ENCODE measurements at regions not wholly inside any gene's neighbourhood (a gene's known extent, or its start where the extent isn't known, plus 50 kb on each side); places are given as distances from the start of the nearest gene placed in this dataset.

GRCh38 chr2:187001248-187001647, 152.3 kb upstream of the ZSWIM2 start:
- Mint-ChIP-seq H3K4me1 (peaks cover 1% of the 10 kb centered on the region), H3K9me3 (peaks cover 17 to 29% (median 20%) of the 10 kb centered on the region in 7 donors), H3K27ac (no peak overlapping the region), H3K36me3 (no peaks in the 10 kb centered on the region), H3K27me3 (ENCODE audit: low read depth in 3 of 3) (peaks cover 0 to 2% (median 0%) of the 10 kb centered on the region in 3 donors), H3K4me3 (no peak overlapping the region)
- H3K27ac ChIP-seq (ENCODE audit: low read depth in 1 of 2, low read length in 2 of 2), result no peak overlapping the region
- intact Hi-C loops (cut with micrococcal nuclease), result no loop called here
- H3K27me3 ChIP-seq (ENCODE audit: control insufficient read depth in 2 of 2, insufficient read depth in 2 of 2, low read length in 2 of 2), result no peaks in the 10 kb centered on the region
- H3K4me2 ChIP-seq (replicated peaks; ENCODE audit: extremely low read depth, low read length, poor library complexity, severe bottlenecking), result no peak overlapping the region
- H4K20me1 ChIP-seq (ENCODE audit: insufficient read depth, low read length), result no peaks in the 10 kb centered on the region
- H3K9ac ChIP-seq (ENCODE audit: insufficient read depth, low read length, poor library complexity, severe bottlenecking), result no peak overlapping the region
- H3K36me3 ChIP-seq (replicated peaks in 1 of 2; ENCODE audit: control insufficient read depth in 1 of 2, insufficient read depth in 2 of 2, low read length in 2 of 2), result no peaks in the 10 kb centered on the region
- H3K79me2 ChIP-seq (ENCODE audit: insufficient read depth, low read length), result no peaks in the 10 kb centered on the region
- peaks cover 7 to 22% of the 10 kb centered on the region in 2 donors for H3K9me3 ChIP-seq (replicated peaks in 1 of 2; ENCODE audit: control insufficient read depth in 1 of 2, insufficient read depth in 1 of 2, low read length in 2 of 2)
- WGBS (ENCODE audit: insufficient coverage), result 93% methylated on average over 6 of the region's 7 CpGs
- no peak overlapping the region for H2AFZ ChIP-seq (ENCODE audit: insufficient read depth, low read depth, low read length, poor library complexity, severe bottlenecking)
- no peak for TF ChIP-seq CTCF (IDR thresholded peaks at IDR 0.05)
- no peaks in the 10 kb centered on the region for H3K4me1 ChIP-seq (ENCODE audit: control insufficient read depth in 1 of 2, insufficient read depth in 2 of 2, low read length in 2 of 2)
- H3K4me3 ChIP-seq (replicated peaks in 1 of 3; ENCODE audit: low read depth in 2 of 3, low read length in 3 of 3), result no peak overlapping the region
- no peak for DNase-seq

GRCh38 chr2:186995092-186995491, 146.1 kb upstream of the ZSWIM2 start:
- H2AFZ ChIP-seq (ENCODE audit: insufficient read depth, low read depth, low read length, poor library complexity, severe bottlenecking), result no peak overlapping the region
- Mint-ChIP-seq H3K27me3 (ENCODE audit: low read depth in 3 of 3) (peaks cover 0 to 2% (median 0%) of the 10 kb centered on the region in 3 donors), H3K36me3 (no peaks in the 10 kb centered on the region), H3K4me1 (no peaks in the 10 kb centered on the region), H3K9me3 (peaks cover 0 to 4% (median 2%) of the 10 kb centered on the region in 7 donors), H3K27ac (no peak overlapping the region), H3K4me3 (no peak overlapping the region)
- no peak overlapping the region for H3K4me2 ChIP-seq (replicated peaks; ENCODE audit: extremely low read depth, low read length, poor library complexity, severe bottlenecking)
- H3K9ac ChIP-seq (ENCODE audit: insufficient read depth, low read length, poor library complexity, severe bottlenecking), result no peak overlapping the region
- 83% methylated on average over 1 of the region's 2 CpGs for WGBS (ENCODE audit: insufficient coverage)
- H3K4me1 ChIP-seq (ENCODE audit: control insufficient read depth in 1 of 2, insufficient read depth in 2 of 2, low read length in 2 of 2), result no peaks in the 10 kb centered on the region
- H3K79me2 ChIP-seq (ENCODE audit: insufficient read depth, low read length), result no peaks in the 10 kb centered on the region
- TF ChIP-seq CTCF (IDR thresholded peaks at IDR 0.05), result no peak
- no peak for DNase-seq
- H3K27ac ChIP-seq (ENCODE audit: low read depth in 1 of 2, low read length in 2 of 2), result no peak overlapping the region
- H3K27me3 ChIP-seq (ENCODE audit: control insufficient read depth in 2 of 2, insufficient read depth in 2 of 2, low read length in 2 of 2), result no peaks in the 10 kb centered on the region
- no peaks in the 10 kb centered on the region for H3K36me3 ChIP-seq (replicated peaks in 1 of 2; ENCODE audit: control insufficient read depth in 1 of 2, insufficient read depth in 2 of 2, low read length in 2 of 2)
- intact Hi-C loops (cut with micrococcal nuclease), result no loop called here
- H4K20me1 ChIP-seq (ENCODE audit: insufficient read depth, low read length), result no peaks in the 10 kb centered on the region
- no peaks in the 10 kb centered on the region for H3K9me3 ChIP-seq (replicated peaks in 1 of 2; ENCODE audit: control insufficient read depth in 1 of 2, insufficient read depth in 1 of 2, low read length in 2 of 2)
- H3K4me3 ChIP-seq (replicated peaks in 1 of 3; ENCODE audit: low read depth in 2 of 3, low read length in 3 of 3), result no peak overlapping the region
